ENCODE measurements at regions not wholly inside any gene's neighbourhood (a gene's known extent, or its start where the extent isn't known, plus 50 kb on each side); places are given as distances from the start of the nearest gene placed in this dataset.

DNA sequence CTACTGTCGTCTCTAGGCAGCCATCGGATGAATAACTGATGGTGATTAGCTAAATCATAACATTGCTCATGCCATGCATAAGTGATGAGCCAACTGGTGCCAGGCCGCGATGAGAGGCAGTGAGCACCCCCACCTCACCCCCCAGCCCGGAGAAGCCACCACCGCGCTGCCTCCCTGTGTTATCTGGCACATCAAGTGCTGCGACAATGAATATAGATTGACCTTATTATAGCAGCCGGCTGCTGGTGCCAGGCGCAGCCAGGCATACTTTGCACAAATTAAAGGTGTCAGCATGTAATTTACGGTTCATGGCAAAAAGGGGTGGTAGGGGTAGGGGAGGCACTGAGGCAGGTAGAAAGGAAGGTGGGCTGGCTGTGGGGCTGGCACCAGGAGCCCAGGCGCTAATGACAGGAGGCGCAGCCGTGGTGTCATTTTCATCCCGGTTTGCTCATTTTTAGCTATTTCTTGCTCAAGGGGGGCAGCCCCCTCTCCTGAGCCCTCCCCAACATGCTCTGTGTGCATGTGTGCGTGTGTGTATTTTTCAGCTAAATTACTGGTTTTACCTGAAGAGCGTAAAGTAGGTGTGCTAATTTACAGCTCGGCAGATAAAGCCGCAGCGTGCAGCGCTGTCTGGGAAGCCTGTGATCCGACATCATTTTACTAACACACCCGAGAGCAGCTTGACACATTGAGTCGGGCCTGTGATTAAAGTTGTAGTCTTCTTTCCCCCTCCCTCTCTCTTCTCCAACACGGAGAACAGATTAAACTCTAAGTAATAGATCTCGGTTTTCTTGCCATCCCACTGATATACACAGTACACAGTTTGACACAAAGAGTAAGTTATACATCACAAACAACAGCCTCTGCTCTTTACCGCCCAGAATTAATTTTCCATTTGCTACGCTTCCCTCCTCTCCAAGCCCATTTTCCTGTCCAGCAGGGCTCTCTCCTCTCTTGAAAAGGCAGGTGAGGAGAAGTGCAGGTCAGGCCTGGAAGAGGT, 212.3 kb downstream of the RPLP1 start:
- H3K9me3 ChIP-seq (ENCODE audit: low read length), result no peaks in the 10 kb centered on the region
- no peak overlapping the region for H3K4me2 ChIP-seq (ENCODE audit: low read length)
- H3K9me2 ChIP-seq (ENCODE audit: low read depth, low read length), result no peaks in the 10 kb centered on the region
- no peak overlapping the region for H3K27ac ChIP-seq (ENCODE audit: low read depth, low read length, poor library complexity, severe bottlenecking)
- no peaks in the 10 kb centered on the region for H3K79me2 ChIP-seq (ENCODE audit: insufficient read depth, low read length)
- no peak overlapping the region for H3K9ac ChIP-seq (ENCODE audit: low read length)
- H3K27me3 ChIP-seq (ENCODE audit: insufficient read depth, low read length), result no peaks in the 10 kb centered on the region
- no peak overlapping the region for H3K4me3 ChIP-seq (ENCODE audit: low read depth, low read length, poor library complexity, severe bottlenecking)
- H3K36me3 ChIP-seq (ENCODE audit: insufficient read depth, low read length), result no peaks in the 10 kb centered on the region
- H3F3A ChIP-seq (ENCODE audit: insufficient read depth, low read length), result no peaks in the 10 kb centered on the region
- no peak overlapping the region for H2AFZ ChIP-seq (ENCODE audit: low read length)
- no peak for TF ChIP-seq EZH2 (IDR thresholded peaks at IDR 0.05; ENCODE audit: borderline replicate concordance, low read length)
- TF ChIP-seq CTCF (IDR thresholded peaks at IDR 0.05; ENCODE audit: low read length), result no peak
- H4K20me1 ChIP-seq (ENCODE audit: insufficient read depth, low read length), result no peaks in the 10 kb centered on the region
- H3K4me1 ChIP-seq (ENCODE audit: insufficient read depth, low read length, severe bottlenecking), result peaks cover 37% of the 10 kb centered on the region

- Histone ChIP-seq H3K27me3 (ENCODE audit: insufficient read depth, low read length) (no peaks in the 10 kb centered on the region), H3K9ac (ENCODE audit: low read length) (no peak overlapping the region)
Observed at GRCh38 chr15:69665641-69666111, 213.1 kb downstream of the RPLP1 start.

DNA sequence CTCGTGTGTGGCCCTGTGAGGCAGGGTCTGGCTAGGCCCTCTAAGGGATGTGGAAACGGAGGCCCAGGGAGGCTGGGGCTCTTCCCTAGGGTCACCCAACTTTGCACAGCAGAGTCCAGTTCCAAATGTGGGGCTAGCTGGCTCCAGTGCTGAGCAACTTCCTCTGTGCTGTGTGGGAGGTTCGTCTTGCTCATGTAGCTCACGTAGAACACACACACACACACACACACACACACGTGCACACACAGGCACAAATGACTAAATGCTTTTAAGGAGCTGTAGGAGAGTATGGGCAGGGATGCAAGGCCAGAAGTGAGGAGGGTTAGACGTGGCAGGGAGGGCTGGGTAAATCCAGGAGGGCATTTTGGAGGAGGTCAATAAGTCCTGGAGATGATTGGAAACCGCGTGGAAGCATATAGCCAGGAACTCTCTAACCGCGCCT, 213.8 kb downstream of the RPLP1 start:
- no peaks in the 10 kb centered on the region for H3K9me3 ChIP-seq (ENCODE audit: low read length)
- H3K4me1 ChIP-seq (ENCODE audit: insufficient read depth, low read length, severe bottlenecking), result peaks cover 37% of the 10 kb centered on the region
- H4K20me1 ChIP-seq (ENCODE audit: insufficient read depth, low read length), result no peaks in the 10 kb centered on the region
- no peak overlapping the region for H3K4me3 ChIP-seq (ENCODE audit: low read depth, low read length, poor library complexity, severe bottlenecking)
- H3K9ac ChIP-seq (ENCODE audit: low read length), result no peak overlapping the region
- no peak for TF ChIP-seq CTCF (IDR thresholded peaks at IDR 0.05; ENCODE audit: low read length)
- no peak for TF ChIP-seq EZH2 (IDR thresholded peaks at IDR 0.05; ENCODE audit: borderline replicate concordance, low read length)
- H2AFZ ChIP-seq (ENCODE audit: low read length), result no peak overlapping the region
- no peaks in the 10 kb centered on the region for H3K36me3 ChIP-seq (ENCODE audit: insufficient read depth, low read length)
- no peaks in the 10 kb centered on the region for H3F3A ChIP-seq (ENCODE audit: insufficient read depth, low read length)
- H3K9me2 ChIP-seq (ENCODE audit: low read depth, low read length), result no peaks in the 10 kb centered on the region
- no peaks in the 10 kb centered on the region for H3K27me3 ChIP-seq (ENCODE audit: insufficient read depth, low read length)
- no peaks in the 10 kb centered on the region for H3K79me2 ChIP-seq (ENCODE audit: insufficient read depth, low read length)
- H3K27ac ChIP-seq (ENCODE audit: low read depth, low read length, poor library complexity, severe bottlenecking), result no peak overlapping the region
- H3K4me2 ChIP-seq (ENCODE audit: low read length), result peak overlapping the region; percentile 11; the same call in 1 of the 2 replicates

More at GRCh38 chr15:69665641-69666111, 213.1 kb downstream of the RPLP1 start:
- Histone ChIP-seq H3K36me3 (ENCODE audit: insufficient read depth, low read length) (no peaks in the 10 kb centered on the region), H3K4me1 (ENCODE audit: insufficient read depth, low read length, severe bottlenecking) (peaks cover 37% of the 10 kb centered on the region), H3K4me2 (ENCODE audit: low read length) (no peak overlapping the region; the same call in 1 of the 2 replicates), H3K9me2 (ENCODE audit: low read depth, low read length) (no peaks in the 10 kb centered on the region), H4K20me1 (ENCODE audit: insufficient read depth, low read length) (no peaks in the 10 kb centered on the region), H3K27ac (ENCODE audit: low read depth, low read length, poor library complexity, severe bottlenecking) (no peak overlapping the region), H3K4me3 (ENCODE audit: low read depth, low read length, poor library complexity, severe bottlenecking) (no peak overlapping the region), H3F3A (ENCODE audit: insufficient read depth, low read length) (no peaks in the 10 kb centered on the region), H3K9me3 (ENCODE audit: low read length) (no peaks in the 10 kb centered on the region), H3K79me2 (ENCODE audit: insufficient read depth, low read length) (no peaks in the 10 kb centered on the region), H2AFZ (ENCODE audit: low read length) (no peak overlapping the region)
- TF ChIP-seq CTCF (IDR thresholded peaks at IDR 0.05; ENCODE audit: low read length) (no peak), EZH2 (IDR thresholded peaks at IDR 0.05; ENCODE audit: borderline replicate concordance, low read length) (no peak)
